A204.1 (cell line): ENCODE measurements at regions not wholly inside any gene's neighbourhood (a gene's known extent, or its start where the extent isn't known, plus 50 kb on each side); places are given as distances from the start of the nearest gene placed in this dataset.
"Not testable (repeated sequence)": the region's sequence is repeated elsewhere in the genome, so short reads cannot be mapped to it uniquely, and the experiment has no call there.

ENCODE experiments used
- FAIRE-seq: peaks from 2 replicates; lab custom pipeline; 2012; peaks lifted over from hg19 to GRCh38; lab: Jason Lieb, UNC

DNA sequence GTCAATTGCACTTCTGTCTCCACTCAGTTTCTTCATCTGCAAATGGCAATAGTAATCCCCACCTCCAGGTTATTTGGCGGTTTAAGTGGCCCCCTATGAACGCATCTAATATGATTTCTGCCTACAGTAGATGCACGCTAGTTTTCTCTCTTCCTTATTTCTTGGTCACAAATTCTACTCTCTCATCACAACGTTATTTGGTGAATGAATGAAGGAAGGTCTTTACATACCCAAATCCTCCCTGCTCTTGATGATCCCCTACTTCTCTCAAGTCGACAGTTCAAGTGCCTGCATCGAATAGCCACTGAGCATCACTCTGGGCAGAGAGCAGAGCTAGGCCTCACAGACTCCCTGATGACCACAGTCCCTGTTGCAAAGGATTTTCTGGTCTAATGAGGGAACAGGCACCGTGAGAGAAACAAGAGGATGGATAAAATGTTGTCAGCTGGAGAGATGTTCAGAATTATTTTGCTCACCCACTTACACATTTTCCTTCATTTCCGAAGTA lies 181.2 kb upstream of the SMAD3 start:
- FAIRE-seq, result no peak

DNA sequence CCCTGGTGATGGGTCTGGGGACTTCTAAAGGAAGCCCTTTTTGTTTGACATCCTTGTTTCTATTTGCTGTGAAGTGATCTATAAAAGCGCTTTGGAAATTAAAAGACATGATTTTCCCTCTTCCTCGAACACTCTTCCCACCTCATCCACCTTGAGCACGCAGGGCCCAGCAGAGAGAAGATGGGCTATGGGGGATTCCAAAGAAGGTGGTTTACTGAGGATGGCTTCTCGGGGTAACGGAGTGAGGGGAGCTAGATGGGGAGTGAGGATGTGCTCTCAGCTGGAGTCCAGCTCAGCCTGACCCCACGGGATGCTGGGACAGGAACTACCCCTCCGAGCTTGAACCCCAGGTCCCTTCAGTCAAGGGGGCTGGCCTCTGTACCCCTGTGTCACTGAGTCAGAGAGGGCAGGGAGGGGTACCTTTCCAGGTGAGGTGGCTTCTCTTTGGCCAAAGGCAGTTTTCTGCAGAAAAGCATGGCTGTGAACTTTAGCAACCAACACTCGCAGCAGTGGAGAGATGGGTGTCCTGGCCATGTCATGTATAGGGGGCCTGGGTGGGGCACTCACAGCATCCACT lies 180.7 kb upstream of the SMAD3 start:
- FAIRE-seq, result no peak

DNA sequence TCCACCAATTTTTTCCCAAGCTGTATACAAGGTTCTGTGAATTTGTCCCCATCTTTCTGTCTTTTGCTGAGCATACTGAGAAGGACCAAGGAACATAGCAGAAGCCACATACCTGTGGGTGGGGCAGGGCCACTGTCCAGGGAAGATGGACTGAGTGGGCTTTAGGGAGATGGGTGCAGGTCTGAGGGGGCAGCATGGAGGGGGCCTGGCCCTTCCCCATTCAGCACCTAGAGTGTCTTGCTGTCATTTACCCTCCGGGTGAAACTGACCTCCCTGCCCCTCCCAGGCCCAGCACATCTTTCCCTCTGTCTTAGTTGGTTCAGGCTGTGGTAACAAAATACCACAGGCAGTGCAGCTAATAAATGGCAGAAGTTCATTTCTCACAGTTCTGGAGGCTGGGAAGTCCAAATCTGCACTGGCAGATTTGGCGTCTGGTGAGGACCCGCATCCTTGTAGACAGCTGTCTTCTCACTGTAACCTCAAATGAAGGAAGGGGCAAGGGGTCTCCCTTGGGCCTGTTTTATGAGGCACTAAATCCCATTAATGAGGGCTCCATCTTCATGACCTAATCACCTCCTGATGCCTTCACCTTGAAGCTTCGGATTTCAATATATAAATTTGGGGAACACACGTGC lies 180.0 kb upstream of the SMAD3 start:
- FAIRE-seq, result no peak

DNA sequence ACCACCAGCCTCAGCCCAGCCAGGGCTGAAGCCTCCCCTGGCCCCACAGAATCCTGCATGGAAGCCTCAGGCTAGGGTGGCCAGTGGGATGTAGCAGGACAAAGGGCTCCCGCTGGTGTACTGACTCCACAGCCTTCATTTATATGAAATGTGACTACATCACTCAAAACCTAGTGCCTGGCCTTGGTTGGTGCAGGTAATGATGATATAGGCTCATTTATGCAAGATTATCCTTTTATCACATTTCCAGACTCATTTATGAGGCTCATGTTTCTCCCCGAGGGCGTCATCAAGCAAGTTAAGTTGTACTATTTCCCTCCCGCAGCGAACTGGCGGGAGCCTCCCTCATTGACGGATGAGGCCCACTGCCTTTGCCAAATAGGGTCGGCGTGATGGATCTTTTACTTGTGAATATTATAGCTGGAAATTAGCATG lies 179.1 kb upstream of the SMAD3 start:
- FAIRE-seq, result no peak

DNA sequence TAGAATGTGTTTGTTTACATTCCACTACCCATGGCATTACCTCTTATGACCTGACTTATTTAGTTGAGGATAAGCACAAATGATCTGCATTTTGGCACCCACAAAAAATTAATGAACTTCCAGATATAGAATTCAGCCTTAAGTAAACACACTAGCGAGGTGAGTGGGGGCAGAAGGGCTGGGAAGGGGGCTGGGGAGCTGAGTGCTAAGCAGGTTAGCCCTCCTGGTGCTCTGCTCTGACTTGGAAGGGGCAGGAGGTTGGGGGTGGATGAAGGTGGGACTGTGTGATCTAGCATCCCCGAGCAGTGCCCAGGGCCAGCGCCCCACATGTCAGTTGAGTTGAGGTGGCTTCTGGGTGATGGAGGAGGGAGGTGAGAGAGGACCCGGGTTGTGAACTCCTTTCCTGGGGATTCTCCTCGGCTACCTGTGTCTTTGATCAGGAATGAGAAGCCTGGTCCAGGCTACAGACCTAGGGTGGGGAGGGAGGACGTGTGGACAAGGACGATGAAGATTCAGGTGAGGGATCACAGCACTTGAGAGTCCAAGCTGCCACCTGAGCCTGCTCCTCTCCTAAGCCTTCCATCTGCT lies 178.6 kb upstream of the SMAD3 start:
- no peak for FAIRE-seq

DNA sequence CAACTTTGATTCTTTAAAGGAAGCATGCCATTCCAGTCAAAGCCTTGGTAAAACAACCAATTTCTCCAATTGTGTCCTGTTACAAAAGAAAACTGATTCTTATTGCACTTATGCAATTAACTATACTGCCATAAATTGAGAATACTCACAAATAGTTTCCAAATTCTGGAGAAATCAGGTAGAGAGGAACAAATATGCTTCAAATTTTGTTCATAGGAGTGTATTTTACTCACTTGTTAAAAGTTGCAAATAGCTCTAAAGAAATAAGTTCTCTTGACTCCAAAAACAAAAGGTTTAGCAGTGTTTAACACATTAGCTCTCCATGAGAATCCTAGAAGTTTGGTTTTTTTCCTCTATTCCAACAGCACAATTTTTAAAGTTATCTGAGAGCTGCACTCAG lies 176.1 kb upstream of the SMAD3 start:
- FAIRE-seq, result not testable (repeated sequence)

DNA sequence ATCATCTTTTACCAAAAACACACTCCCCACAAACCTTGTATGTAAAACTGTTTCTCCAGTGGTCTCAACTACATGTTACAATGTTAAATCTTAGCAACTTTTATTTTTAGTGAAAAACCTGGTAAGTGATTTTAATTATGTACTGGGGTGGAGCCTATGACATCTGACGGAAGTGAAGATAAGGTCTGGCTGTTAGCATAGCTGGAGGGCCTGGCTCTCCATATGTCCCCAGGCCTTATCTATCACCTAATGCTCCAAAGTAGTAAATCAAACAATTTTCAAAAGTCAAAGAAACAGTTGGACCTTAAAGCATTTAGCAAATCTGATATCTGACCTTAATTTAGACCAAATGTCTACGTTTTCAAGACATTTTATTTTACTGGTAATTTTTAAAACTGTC lies 173.6 kb upstream of the SMAD3 start:
- no peak for FAIRE-seq

DNA sequence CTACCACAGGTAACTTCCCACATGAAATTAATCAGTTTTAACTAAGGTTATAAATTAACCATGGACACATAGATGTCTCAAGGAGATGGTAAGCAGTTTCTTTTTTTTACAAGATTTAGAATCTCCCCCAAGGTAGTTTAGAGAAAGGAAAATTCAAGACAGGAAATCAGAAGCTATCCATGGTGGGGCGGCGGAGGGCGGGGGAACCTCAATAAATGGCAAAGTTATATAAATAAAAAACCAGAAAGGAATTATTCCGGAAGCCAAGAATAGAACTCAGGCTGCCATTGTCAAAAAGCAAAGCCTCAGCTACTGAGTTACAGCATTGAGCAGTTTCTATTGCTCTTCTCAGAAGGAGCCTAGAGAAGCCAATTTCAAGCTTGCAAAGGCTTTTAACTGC lies 172.1 kb upstream of the SMAD3 start:
- no peak for FAIRE-seq

DNA sequence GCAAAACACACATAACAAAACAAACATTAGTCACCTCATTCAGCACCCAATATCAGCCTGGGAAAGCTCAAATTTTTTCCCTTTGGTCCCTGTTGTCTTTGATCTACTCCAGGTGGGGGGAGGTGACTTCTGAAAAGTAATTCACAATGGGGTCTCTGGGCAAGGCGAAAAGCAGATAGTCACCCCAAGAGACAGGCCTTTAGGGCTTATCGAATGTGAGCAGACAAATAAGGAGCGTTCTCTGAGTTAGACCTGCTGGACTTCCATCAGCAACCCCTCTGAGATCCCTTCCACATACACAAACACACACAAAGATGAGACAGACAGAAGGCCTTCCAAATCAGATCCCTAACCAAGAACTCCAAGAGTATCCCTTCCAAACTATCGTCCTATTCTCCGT lies 171.0 kb upstream of the SMAD3 start:
- no peak for FAIRE-seq

DNA sequence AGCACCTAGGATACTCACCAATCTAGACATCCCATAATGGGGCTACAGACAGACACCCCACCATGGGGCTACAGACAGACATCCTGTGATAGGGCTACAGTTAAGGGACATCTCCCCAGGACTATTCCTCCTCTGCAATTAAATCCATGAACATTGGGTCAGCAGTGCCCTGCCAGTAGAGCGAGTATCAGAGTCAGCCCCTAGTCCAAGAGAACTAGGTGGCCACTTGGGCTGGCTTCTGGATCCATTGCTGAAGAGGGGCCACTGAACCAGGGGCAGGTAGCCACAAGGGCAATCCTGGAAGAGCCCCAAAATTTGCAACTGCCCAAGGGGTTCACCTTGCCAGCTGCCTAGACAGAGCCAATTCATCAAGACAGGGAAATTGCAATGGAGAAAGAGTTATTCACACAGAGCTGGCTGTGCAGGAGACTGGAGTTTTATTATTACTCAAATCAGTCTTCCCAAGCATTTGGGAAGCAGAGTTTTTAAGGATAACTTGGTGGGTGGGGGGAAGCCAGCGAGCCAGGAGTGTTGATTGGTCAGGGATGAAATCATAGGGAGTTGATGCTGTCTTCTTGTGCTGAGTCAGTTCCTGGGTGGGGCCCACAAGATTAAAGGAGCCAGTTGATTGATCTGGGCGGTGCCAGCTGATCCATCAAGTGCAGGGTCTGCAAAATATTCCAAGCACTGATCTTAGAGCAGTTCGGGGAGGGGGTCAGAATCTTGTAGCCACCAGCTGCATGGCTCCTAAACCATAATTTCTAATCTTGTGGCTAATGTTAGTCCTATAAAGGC lies 170.2 kb upstream of the SMAD3 start:
- no peak for FAIRE-seq

DNA sequence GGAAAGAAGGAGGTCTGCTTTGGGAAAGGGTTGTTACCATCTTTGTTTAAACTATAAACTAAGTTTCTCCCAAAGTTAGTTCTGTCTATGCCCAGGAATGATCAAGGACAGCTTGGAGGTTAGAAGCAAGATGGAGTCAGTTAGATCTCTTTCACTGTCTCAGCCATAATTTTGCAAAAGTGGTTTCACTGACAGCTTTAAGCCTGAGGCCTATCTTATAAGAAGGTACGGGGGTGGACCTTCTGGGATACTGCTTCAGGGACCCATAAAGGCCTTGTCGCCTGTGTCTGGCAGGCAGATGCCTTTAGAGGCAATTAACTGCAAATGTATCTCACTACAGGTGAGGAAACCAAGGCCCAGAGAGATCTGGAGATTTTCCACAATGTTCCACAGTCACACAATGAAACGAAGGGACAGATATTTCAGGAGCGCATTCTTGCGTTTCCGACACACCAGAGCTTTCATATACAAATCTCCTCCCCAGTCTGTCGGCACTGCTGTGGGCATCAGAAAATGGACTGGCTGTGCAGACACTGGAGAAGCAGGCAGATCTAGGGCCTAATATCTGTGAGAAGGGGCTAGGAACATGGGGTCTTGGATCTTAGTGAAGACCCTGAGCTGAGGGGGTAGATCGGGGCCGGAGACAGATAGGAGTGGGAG lies 169.5 kb upstream of the SMAD3 start:
- no peak for FAIRE-seq

DNA sequence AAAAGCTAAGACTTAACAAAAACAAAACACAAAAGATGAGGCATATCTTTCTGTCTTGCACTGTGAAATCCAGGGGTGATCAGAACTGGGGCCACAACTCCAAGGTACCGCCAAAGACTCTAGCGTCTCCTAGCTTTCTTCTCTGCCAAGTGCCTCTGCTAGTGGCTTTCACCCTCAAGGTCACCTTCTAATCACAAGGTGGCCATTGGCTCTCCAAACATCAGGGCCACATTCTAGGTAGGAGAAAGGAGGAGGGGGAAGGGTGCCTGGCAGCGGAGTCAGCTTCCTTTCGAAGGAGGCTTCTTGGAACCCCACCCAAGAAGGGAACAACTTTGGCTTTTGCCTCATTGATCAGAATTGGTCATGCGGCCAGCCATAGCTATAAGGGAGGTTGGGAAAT lies 168.8 kb upstream of the SMAD3 start:
- no peak for FAIRE-seq

DNA sequence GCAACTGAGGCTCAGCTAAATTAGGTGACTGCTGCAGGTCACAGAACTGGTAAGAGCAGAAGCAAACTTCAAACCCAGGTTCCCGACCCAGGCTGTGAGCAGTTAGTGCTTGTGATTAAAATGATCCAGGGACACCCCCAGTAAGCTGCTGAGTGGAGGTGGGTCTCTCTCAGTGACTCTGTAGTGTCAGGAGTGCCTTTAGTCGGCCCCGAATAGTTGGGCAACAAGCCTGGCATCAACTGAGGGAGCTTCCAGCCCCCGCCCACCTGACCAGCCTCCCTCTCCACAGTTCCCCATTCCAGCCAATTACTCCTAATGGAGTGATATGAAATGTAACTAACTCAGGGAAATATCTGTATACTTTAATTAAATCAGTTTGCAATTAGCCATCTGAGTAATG lies 168.0 kb upstream of the SMAD3 start:
- FAIRE-seq, result no peak

DNA sequence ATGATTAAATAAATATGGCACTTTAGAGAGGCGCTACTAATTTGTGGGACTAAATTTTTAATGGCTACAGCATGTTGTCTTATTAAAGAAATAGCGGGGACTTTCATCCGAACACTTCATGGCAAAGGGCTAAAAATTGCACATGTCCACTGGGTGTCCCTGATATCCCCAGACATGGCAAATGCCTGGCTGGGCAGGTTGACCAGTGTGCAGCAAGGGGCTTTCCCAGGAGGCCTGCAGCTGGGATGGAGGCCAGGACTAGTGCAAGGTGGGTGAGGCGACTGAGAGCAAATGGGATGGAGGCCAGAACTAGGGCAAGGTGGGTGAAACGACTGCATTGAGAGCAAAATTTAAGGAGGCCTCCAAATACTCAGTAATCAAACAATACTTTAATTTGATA lies 167.4 kb upstream of the SMAD3 start:
- no peak for FAIRE-seq

DNA sequence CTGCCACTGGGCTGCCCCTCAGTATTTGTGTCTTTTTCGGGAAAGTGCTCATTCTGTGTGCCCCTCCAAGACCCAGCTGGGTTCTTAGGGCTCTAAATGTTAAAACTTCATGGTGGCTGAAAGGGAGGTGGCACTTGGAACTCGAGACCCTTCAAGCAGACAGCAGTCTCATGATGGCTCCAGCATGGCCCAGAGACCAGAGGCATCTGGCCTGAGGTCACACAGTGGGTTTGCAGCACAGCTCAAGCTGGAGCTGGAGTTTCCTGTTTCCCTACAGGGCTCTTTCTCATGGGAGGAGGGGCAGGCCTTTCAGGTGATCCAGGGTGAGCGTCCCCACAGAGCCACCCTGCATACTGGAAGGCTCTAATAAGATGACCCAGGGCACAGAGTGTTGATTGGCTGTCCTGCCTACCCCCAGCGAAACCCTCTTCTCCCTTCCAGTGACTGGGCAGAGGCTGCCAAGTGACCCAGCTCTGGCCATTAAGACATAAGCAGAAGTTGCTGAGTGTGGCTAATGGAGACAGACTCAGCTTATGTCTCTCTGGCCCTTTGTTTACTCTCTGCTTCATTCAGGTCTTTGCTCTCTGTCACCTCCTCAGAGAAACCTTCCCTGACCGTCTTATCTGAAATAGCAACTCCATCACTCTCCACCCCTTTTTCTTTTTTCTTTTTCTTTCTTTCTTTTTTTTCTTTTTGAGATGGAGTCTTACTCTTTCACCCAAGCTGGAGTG lies 166.6 kb upstream of the SMAD3 start:
- no peak for FAIRE-seq

DNA sequence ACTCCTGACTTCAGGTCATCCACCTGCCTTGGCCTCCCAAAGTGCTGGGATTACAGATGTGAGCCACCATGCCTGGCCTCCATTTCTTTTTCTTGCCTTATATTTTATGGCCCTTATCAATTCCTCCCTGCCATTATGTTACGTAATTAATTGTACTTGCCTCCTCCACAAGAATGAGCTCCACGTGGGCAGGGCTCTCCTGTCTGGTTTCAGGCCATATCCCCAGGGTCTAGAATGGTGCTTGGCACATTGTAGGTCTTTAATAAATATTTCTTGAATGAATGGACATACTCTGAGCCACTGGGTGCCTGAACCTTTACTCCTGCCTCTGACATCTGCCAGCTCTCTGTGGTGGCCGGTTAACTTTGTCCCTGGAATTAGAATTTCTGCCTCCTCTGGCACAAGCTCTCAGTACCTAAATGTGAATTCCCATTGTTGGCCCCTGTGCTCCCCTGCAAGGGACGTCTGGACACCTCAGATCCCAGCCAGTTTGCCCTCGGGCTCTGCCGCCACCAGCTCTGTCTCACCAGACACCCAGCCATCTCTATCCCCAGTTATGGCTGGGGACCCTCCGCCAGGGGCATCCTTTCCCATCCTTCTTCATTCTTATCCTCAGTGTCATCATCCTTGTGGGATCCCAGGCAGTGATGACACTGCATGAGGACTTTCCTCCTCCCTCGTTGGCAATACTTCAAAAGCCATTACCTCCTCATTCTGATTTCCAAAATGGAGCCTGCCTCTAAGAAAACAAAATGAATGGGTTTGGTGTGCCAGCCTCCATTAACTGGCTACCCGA lies 165.6 kb upstream of the SMAD3 start:
- FAIRE-seq, result no peak

DNA sequence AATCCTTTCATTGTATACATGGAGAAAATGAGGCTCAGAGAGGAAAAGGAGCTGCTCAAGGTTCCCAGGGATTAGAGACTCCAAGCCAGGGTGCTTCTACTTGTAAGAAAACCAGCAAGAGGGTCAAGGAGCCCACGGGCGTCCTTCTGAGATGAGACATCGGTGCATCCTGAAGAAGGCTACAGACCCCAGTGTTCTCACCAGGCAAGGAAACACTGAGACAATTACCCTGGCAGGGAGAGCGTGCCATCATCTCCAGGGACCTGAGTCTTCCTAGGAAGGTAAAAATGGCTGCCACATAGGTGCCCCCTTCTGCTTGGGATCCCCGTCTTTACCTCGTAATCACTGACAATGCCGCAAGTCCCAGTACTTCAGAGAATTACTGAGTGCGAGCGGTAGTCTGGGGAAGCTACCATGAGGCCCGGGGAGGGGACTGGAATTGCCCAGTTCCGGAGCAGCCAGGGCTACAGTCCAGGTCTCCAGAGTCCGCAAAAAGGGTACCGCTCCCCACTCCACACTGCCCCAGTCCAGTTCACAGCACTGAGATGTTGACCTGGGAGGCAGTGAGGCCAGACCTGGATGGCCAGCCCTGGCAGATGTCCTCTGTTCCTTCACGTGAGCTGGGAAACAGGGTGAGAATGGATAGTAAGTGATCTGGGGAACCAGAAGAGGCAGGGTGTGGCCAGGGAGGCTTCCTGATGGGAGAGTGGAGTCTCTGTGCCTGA lies 164.7 kb upstream of the SMAD3 start:
- no peak for FAIRE-seq

DNA sequence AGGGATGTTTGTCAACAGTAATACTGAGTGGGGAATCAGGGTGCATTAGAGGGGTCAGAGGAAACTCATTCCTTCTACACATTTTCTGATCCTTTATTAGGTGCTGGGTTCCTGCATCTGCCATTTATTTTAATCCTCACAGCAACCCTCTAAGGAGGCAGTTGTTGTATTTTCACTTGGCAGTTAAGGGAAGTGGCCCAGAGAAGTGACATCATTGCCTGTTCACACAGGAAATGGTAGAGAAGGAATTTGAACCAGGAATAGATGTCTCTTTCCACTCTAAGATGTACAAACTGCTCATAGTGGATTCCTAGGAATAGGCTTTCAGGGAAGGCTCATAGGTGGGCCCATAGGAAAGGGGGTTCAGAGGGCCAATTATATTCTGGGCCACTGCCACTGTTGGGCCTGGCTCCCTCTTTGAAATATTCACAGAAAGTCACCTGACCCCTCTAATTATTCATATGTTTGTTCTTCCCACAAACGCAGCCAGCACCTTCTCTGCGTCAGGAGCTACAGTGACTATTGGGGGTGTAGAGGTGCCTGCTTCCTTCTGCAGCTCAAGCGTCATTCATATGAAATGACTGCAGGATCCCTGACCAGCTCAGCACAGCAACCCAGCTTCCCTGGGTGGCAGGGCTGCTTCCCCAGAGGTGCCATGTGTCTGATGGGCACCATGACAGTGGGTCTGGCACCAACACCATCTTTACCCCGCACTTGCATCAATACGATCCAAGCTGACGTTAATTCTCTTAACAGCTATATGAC lies 163.9 kb upstream of the SMAD3 start:
- FAIRE-seq, result no peak

DNA sequence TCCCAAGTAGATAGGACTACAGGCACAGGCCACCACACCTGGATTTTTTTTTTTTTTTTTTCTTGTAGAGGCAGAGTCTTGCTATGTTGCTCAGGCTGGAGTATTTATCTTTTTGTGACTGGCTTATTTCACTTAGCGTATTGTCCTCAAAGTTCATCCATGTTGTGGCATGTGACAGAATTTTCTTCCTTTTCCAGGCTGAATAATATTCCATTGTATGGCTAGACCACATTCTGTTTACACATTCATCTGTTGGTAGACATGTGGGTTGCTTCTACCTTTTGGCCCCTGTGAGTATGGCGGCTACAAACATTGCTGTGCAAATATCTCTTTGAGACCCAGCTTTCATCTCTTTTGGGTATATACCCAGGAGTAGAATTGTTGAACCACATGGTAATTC lies 160.2 kb upstream of the SMAD3 start:
- no peak for FAIRE-seq

DNA sequence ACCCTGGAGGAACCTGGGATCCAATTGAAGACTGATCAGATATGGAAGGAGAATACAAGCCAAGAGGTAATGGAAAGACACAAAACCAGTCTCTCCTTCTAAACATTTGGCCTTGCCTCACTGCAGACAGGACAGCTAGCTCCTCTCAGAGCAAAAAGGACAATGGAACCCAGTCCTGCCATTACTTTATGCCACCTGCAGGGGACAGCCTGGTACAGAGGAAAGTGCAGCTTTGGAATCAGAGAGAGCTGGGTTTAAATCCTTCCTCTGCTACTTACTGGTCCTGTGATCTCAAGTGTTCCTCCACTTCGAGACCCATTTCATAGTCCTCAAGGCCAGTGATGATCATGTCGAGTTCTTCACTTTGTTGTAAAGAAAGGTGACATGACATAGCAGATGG lies 159.4 kb upstream of the SMAD3 start:
- FAIRE-seq, result no peak
